ENCODE measurements at regions not wholly inside any gene's neighbourhood (a gene's known extent, or its start where the extent isn't known, plus 50 kb on each side); places are given as distances from the start of the nearest gene placed in this dataset.

GRCh38 chr5:58244819-58245475 lies 214.9 kb downstream of the PLK2 start:
- Histone ChIP-seq H3K27me3 (ENCODE audit: control insufficient read depth, low read length) (no peaks in the 10 kb centered on the region), H3F3A (ENCODE audit: control insufficient read depth, insufficient read depth) (no peaks in the 10 kb centered on the region), H3K36me3 (ENCODE audit: control insufficient read depth, low read length) (no peaks in the 10 kb centered on the region), H4K20me1 (ENCODE audit: control insufficient read depth, insufficient read depth, low read depth, low read length) (no peaks in the 10 kb centered on the region), H3K9me3 (ENCODE audit: control insufficient read depth, insufficient read depth, low read length) (no peaks in the 10 kb centered on the region), H3K4me2 (ENCODE audit: low read length) (no peak overlapping the region), H3K4me1 (ENCODE audit: control insufficient read depth, low read length) (no peaks in the 10 kb centered on the region), H3K9me2 (replicated peaks; ENCODE audit: control insufficient read depth, low read length) (no peaks in the 10 kb centered on the region), H3K4me3 (ENCODE audit: low read length) (no peak overlapping the region), H3K79me2 (ENCODE audit: control insufficient read depth, low read length) (no peaks in the 10 kb centered on the region), H3K27ac (ENCODE audit: low read depth, low read length) (no peak overlapping the region)
- TF ChIP-seq CTCF (IDR thresholded peaks at IDR 0.05; ENCODE audit: low read depth, low read length, poor library complexity, severe bottlenecking) (no peak), EZH2phosphoT487 (IDR thresholded peaks at IDR 0.05; ENCODE audit: borderline replicate concordance, low read length) (no peak)

DNA sequence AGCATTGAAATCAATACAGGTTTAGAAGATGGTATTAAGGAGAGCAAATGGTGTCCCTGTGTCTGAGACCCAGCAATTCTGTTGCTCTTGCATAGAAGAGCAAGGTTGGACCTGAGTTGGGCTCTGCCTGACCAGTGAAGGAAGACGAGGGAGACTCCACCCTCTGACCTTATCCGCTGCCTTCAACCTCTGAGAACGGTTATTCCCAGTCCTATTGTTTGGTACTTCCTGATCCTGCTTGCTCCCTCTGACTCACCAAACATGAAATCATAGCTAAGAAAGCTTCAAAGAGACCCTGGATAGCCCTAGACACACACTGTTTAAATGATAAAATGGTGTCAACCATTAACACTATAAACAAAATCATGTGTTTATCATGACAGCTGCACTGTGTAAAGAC lies 218.5 kb downstream of the PLK2 start:
- TF ChIP-seq EZH2phosphoT487 (IDR thresholded peaks at IDR 0.05; ENCODE audit: borderline replicate concordance, low read length): no peak
- TF ChIP-seq CTCF (IDR thresholded peaks at IDR 0.05; ENCODE audit: low read depth, low read length, poor library complexity, severe bottlenecking): no peak
- Histone ChIP-seq H3K9me3 (ENCODE audit: control insufficient read depth, insufficient read depth, low read length) (no peaks in the 10 kb centered on the region), H3K4me2 (ENCODE audit: low read length) (no peak overlapping the region), H3F3A (ENCODE audit: control insufficient read depth, insufficient read depth) (no peaks in the 10 kb centered on the region), H3K27ac (ENCODE audit: low read depth, low read length) (no peak overlapping the region), H4K20me1 (ENCODE audit: control insufficient read depth, insufficient read depth, low read depth, low read length) (no peaks in the 10 kb centered on the region), H3K36me3 (ENCODE audit: control insufficient read depth, low read length) (no peaks in the 10 kb centered on the region), H3K79me2 (ENCODE audit: control insufficient read depth, low read length) (no peaks in the 10 kb centered on the region), H3K9me2 (replicated peaks; ENCODE audit: control insufficient read depth, low read length) (no peaks in the 10 kb centered on the region), H3K4me3 (ENCODE audit: low read length) (no peak overlapping the region), H3K4me1 (ENCODE audit: control insufficient read depth, low read length) (no peaks in the 10 kb centered on the region), H3K27me3 (ENCODE audit: control insufficient read depth, low read length) (no peaks in the 10 kb centered on the region)

- H3K9me3 ChIP-seq (ENCODE audit: control insufficient read depth, insufficient read depth, low read length): no peaks in the 10 kb centered on the region
- TF ChIP-seq CTCF (IDR thresholded peaks at IDR 0.05; ENCODE audit: low read depth, low read length, poor library complexity, severe bottlenecking): no peak
- no peak for TF ChIP-seq EZH2phosphoT487 (IDR thresholded peaks at IDR 0.05; ENCODE audit: borderline replicate concordance, low read length)
- no peak overlapping the region for H3K4me3 ChIP-seq (ENCODE audit: low read length)
- no peaks in the 10 kb centered on the region for H3K9me2 ChIP-seq (replicated peaks; ENCODE audit: control insufficient read depth, low read length)
- no peaks in the 10 kb centered on the region for H3F3A ChIP-seq (ENCODE audit: control insufficient read depth, insufficient read depth)
- H3K27me3 ChIP-seq (ENCODE audit: control insufficient read depth, low read length): no peaks in the 10 kb centered on the region
- H3K4me2 ChIP-seq (ENCODE audit: low read length): no peak overlapping the region
- H3K79me2 ChIP-seq (ENCODE audit: control insufficient read depth, low read length): no peaks in the 10 kb centered on the region
- H3K4me1 ChIP-seq (ENCODE audit: control insufficient read depth, low read length): no peaks in the 10 kb centered on the region
- H4K20me1 ChIP-seq (ENCODE audit: control insufficient read depth, insufficient read depth, low read depth, low read length): no peaks in the 10 kb centered on the region
- H3K27ac ChIP-seq (ENCODE audit: low read depth, low read length): no peak overlapping the region
- H3K36me3 ChIP-seq (ENCODE audit: control insufficient read depth, low read length): no peaks in the 10 kb centered on the region
Measured at GRCh38 chr5:58240322-58240721, 219.6 kb downstream of the PLK2 start.

All from DOHH2 (cell line).